K562 (cell line): ENCODE measurements at regions not wholly inside any gene's neighbourhood (a gene's known extent, or its start where the extent isn't known, plus 50 kb on each side); places are given as distances from the start of the nearest gene placed in this dataset.
A peak's percentile ranks its signal among the peaks of the same experiment; 100 is the strongest.
"Not testable (repeated sequence)": the region's sequence is repeated elsewhere in the genome, so short reads cannot be mapped to it uniquely, and the experiment has no call there.

Source experiments
- ATAC-seq: fragments of 200-7000 bp; cut with Tn5 transposase; 3 replicates; pipeline ENCODE4 v1.9.1; 2020; ENCODE audit warnings: moderate library complexity
- BruUV-seq: library from RNA; stranded (reverse); fragments of 400-500 nt; replicated peaks from 2 replicates; lab custom pipeline; 2021; lab: Mats Ljungman, UMichigan
- CTCF ChIA-PET: fragments of 300-600 bp; formaldehyde crosslinking; extraction: SDS; loops from one replicate; lab custom pipeline; 2021; ENCODE audit warnings: low intra/inter-chr PET ratio; lab: Yijun Ruan, JAX
- POLR2A ChIA-PET: fragments of 300-600, 350-650 bp; sonication (Branson Sonifier 250); formaldehyde crosslinking; extraction: SDS; loops from one replicate; lab custom pipeline; 2021; ENCODE audit warnings: antibody characterized with exemption, inconsistent platforms; lab: Yijun Ruan, JAX
- DNase-seq, 4 experiments: peaks; one replicate each; pipeline versions ENCODE4 v3.0.0 to v3.0.0-alpha.2; 2011 to 2018; ENCODE audit warnings: low spot score in 3 of 4, mixed read lengths in 3 of 4; ENCODE audit errors: extremely low read depth in 1 of 4
- FAIRE-seq: peaks from 2 replicates; lab custom pipeline; 2011; peaks lifted over from hg19 to GRCh38; lab: Jason Lieb, UNC
- H2AFZ ChIP-seq: 2 replicates; pipeline ENCODE4 v1.6.0; 2011; ENCODE audit warnings: low read depth, low read length, control low read depth, inconsistent platforms
- H3K27ac ChIP-seq: fragments of 200-600 bp; 3 replicates; pipeline ENCODE4 v1.8.0; 2011; ENCODE audit warnings: low read depth, mild to moderate bottlenecking, control low read depth, inconsistent platforms, low read length, moderate library complexity, mixed read lengths; ENCODE audit errors: extremely low read depth
- H3K27me3 ChIP-seq, 2 experiments: fragments of 300-600 bp in 1 of 2; 2 replicates in 1 of 2; 3 replicates in 1 of 2; pipeline versions ENCODE4 v1.6.0 to v1.8.0; 2011; ENCODE audit warnings: inconsistent platforms in 2 of 2, low read length in 2 of 2, mild to moderate bottlenecking in 1 of 2, mixed read lengths in 1 of 2, moderate library complexity in 1 of 2; ENCODE audit not compliant: control insufficient read depth in 2 of 2, insufficient read depth in 2 of 2
- H3K36me3 ChIP-seq: fragments of 300-600 bp; 3 replicates; pipeline ENCODE4 v1.8.0; 2011; ENCODE audit warnings: mild to moderate bottlenecking, low read length, inconsistent platforms; ENCODE audit not compliant: control insufficient read depth, insufficient read depth
- H3K4me1 ChIP-seq, 2 experiments: fragments of 200-600 bp in 1 of 2; replicated peaks in 1 of 2; 2 replicates in 1 of 2; 3 replicates in 1 of 2; pipeline versions ENCODE4 v1.5.1 to v1.8.0; 2011; ENCODE audit warnings: inconsistent platforms in 2 of 2, low read length in 2 of 2, mild to moderate bottlenecking in 1 of 2, mixed read lengths in 1 of 2, moderate library complexity in 1 of 2; ENCODE audit not compliant: control insufficient read depth in 2 of 2, insufficient read depth in 2 of 2
- H3K4me2 ChIP-seq: 2 replicates; pipeline ENCODE4 v1.6.1; 2011; ENCODE audit warnings: low read length, control low read depth, inconsistent platforms, mixed read lengths; ENCODE audit not compliant: insufficient read depth
- H3K4me3 ChIP-seq: fragments of 200-600 bp; sonication (generic), shearing (Covaris generic); 2 replicates; pipeline ENCODE4 v1.5.1; 2016; ENCODE audit warnings: control low read depth, inconsistent platforms
- H3K79me2 ChIP-seq: fragments of 200-600 bp; 3 replicates; pipeline ENCODE4 v1.8.0; 2011; ENCODE audit warnings: low read length, inconsistent platforms; ENCODE audit not compliant: control insufficient read depth, insufficient read depth
- H3K9ac ChIP-seq, 2 experiments: 2 replicates each; pipeline versions ENCODE4 v1.6.0 to v1.6.1; 2011; ENCODE audit warnings: low read depth in 2 of 2, low read length in 2 of 2, control low read depth in 1 of 2, inconsistent platforms in 1 of 2, mild to moderate bottlenecking in 1 of 2, mixed read lengths in 1 of 2; ENCODE audit not compliant: insufficient read depth in 1 of 2
- H3K9me1 ChIP-seq: one replicate; pipeline ENCODE4 v1.6.0; 2011; ENCODE audit warnings: inconsistent platforms, mild to moderate bottlenecking, low read length, moderate library complexity; ENCODE audit not compliant: control insufficient read depth, insufficient read depth
- H3K9me3 ChIP-seq: replicated peaks from 2 replicates; pipeline ENCODE4 v1.5.1; 2011; ENCODE audit warnings: low read depth, low read length, inconsistent platforms; ENCODE audit not compliant: control insufficient read depth, insufficient read depth
- H4K20me1 ChIP-seq: replicated peaks from 2 replicates; pipeline ENCODE4 v1.6.1; 2011; ENCODE audit warnings: low read length, inconsistent platforms, mixed read lengths; ENCODE audit not compliant: control insufficient read depth, insufficient read depth
- EP400 ChIP-seq: fragments of 450-650 bp; IDR thresholded peaks from 2 replicates; pipeline ENCODE4 v1.6.1; 2017; ENCODE audit warnings: antibody characterized with exemption, mild to moderate bottlenecking, moderate library complexity
- NFRKB ChIP-seq: fragments of 450-650 bp; IDR thresholded peaks from 2 replicates; pipeline ENCODE4 v1.6.1; 2016; ENCODE audit warnings: low read depth
- NRF1 ChIP-seq, 2 experiments: fragments of 450-650 bp; IDR thresholded peaks in 1 of 2; conservative IDR thresholded peaks in 1 of 2; 2 replicates each; pipeline ENCODE4 v1.6.1; 2014; ENCODE audit warnings: mild to moderate bottlenecking in 2 of 2
- POLR2A ChIP-seq: fragments of 450-650 bp; conservative IDR thresholded peaks from 2 replicates; pipeline ENCODE4 v1.6.1; 2016
- POLR2B ChIP-seq: fragments of 450-650 bp; IDR thresholded peaks from 2 replicates; pipeline ENCODE4 v1.6.1; 2018; ENCODE audit warnings: low read depth; ENCODE audit not compliant: partially characterized antibody
- POLR2G ChIP-seq: fragments of 200-400 bp; formaldehyde crosslinking; IDR thresholded peaks from 2 replicates; pipeline ENCODE4 v1.6.1; 2017; ENCODE audit warnings: low read depth, mild to moderate bottlenecking, antibody characterized with exemption, low read length, moderate library complexity
- POLR2H ChIP-seq: IDR thresholded peaks from 2 replicates; pipeline ENCODE4 v1.6.1; 2016; ENCODE audit warnings: missing genetic modification characterization, low read depth, mild to moderate bottlenecking, control low read depth, missing compliant biosample characterization, moderate library complexity
- RBFOX2 ChIP-seq: fragments of 200-400 bp; formaldehyde crosslinking; IDR thresholded peaks from 2 replicates; pipeline ENCODE4 v1.6.1; 2017; ENCODE audit warnings: low read depth, mild to moderate bottlenecking, low read length, moderate library complexity
- SUPT5H ChIP-seq: fragments of 450-650 bp; IDR thresholded peaks from 2 replicates; pipeline ENCODE4 v1.6.1; 2016
- TAF7 ChIP-seq: fragments of 450-650 bp; IDR thresholded peaks from 2 replicates; pipeline ENCODE4 v1.6.1; 2016; ENCODE audit warnings: missing genetic modification characterization, missing compliant biosample characterization
- TAF9B ChIP-seq: fragments of 450-650 bp; IDR thresholded peaks from 2 replicates; pipeline ENCODE4 v1.6.1; 2018; ENCODE audit warnings: mild to moderate bottlenecking; ENCODE audit not compliant: partially characterized antibody
- YY1 ChIP-seq, 3 experiments: IDR thresholded peaks; 2 replicates each; pipeline ENCODE4 v1.6.1; 2011; ENCODE audit warnings: low read length in 2 of 3, mild to moderate bottlenecking in 2 of 3, moderate library complexity in 2 of 3, borderline replicate concordance in 1 of 3, control low read depth in 1 of 3, low read depth in 1 of 3; ENCODE audit not compliant: insufficient read depth in 3 of 3, insufficient replicate concordance in 2 of 3, control insufficient read depth in 1 of 3, insufficient read length in 1 of 3; ENCODE audit errors: extremely low read depth in 1 of 3
- WGBS: fragments of 100-300 bp; shearing (Covaris generic); methylation state at CpG from one replicate; pipeline ENCODE4 v1.1.6; 2016; ENCODE audit warnings: low coverage, mixed read lengths; ENCODE audit not compliant: insufficient coverage; ENCODE audit errors: missing lambda C conversion rate; 5-methylcytosine and 5-hydroxymethylcytosine counted together
- in situ Hi-C: fragments of 300-500 bp; cut with MboI; formaldehyde crosslinking; loops from 4 replicates; pipeline ENCODE4 v1.15.0; 2018; ENCODE audit warnings: inconsistent platforms, mixed read lengths
- intact Hi-C: fragments of 100-400 bp; cut with micrococcal nuclease; formaldehyde crosslinking; loops from 2 replicates; pipeline ENCODE4 v1.14.2; 2022

- H4K20me1 ChIP-seq, BruUV-seq, H3K4me3 ChIP-seq, H3K9ac ChIP-seq, POLR2A ChIA-PET, H2AFZ ChIP-seq, H3K27me3 ChIP-seq, CTCF ChIA-PET, H3K79me2 ChIP-seq, H3K9me1 ChIP-seq, H3K4me1 ChIP-seq, ATAC-seq, FAIRE-seq, H3K27ac ChIP-seq, H3K4me2 ChIP-seq, H3K9me3 ChIP-seq, intact Hi-C loops, in situ Hi-C loops, DNase-seq, H3K36me3 ChIP-seq: not testable (repeated sequence)
- peak; percentile 66 for TF ChIP-seq POLR2G
- TF ChIP-seq RBFOX2 = peak; percentile 59
- WGBS = 0% methylated on average over 1 of the region's 20 CpGs
Observed at GRCh38 chr12:5121784-5122183, 78.1 kb downstream of the KCNA5 start.

DNA sequence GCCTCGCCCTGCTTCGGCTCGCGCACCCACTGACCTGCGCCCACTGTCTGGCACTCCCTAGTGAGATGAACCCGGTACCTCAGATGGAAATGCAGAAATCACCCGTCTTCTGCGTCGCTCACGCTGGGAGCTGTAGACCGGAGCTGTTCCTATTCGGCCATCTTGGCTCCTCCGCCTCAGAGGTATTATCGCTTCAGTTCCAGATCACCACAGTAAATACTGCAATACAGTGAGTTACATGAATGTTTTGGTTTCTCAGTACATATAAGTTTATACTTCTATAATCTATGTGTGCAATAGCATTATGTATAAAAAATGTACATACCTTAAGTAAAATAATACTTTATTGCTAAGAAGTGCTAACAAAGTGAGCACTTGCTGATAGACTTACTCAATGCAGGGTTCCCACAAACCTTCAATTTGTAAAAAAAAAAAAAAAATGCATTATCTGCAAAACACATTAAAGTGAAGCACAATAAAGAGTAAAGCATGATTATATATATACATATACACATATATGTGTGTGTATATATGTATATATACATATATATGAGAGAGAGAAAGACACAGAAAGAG, 78.7 kb downstream of the KCNA5 start:
- H3K36me3 ChIP-seq, FAIRE-seq, H3K27ac ChIP-seq, H3K27me3 ChIP-seq, H3K9me1 ChIP-seq, H3K79me2 ChIP-seq, intact Hi-C loops, POLR2A ChIA-PET, H3K9me3 ChIP-seq, H4K20me1 ChIP-seq, in situ Hi-C loops, CTCF ChIA-PET, H3K4me1 ChIP-seq: not testable (repeated sequence)
- peak; percentile 22; the same call in 1 of the 2 replicates for TF ChIP-seq EP400
- peak; percentile 23 for TF ChIP-seq POLR2B
- TF ChIP-seq NFRKB = peak; percentile 77
- TF ChIP-seq POLR2G = peak; percentile 10; the same call in 1 of the 2 replicates
- peak; percentile 49 for TF ChIP-seq TAF9B
- TF ChIP-seq POLR2H = peak; percentile 46; the same call in 1 of the 2 replicates
- TF ChIP-seq NRF1 (conservative IDR thresholded peaks at IDR 0.05 in 1 of 2, IDR thresholded peaks at IDR 0.05 in 1 of 2) = peak in 1 of 2 experiments; percentile 42; a peak in 2 of 4 replicates
- TF ChIP-seq YY1 (IDR thresholded peaks at IDR 0.05; ENCODE audit: borderline replicate concordance in 1 of 3, control insufficient read depth in 1 of 3, extremely low read depth in 1 of 3, insufficient read depth in 3 of 3, insufficient read length in 1 of 3, insufficient replicate concordance in 2 of 3, low read depth in 1 of 3, low read length in 2 of 3) = peak in 1 of 3 experiments; percentile 78
- TF ChIP-seq SUPT5H = 0 out of 2 replicates have a peak, but pooled peaks have one; percentile 33
- TF ChIP-seq TAF7 (tag) = peak; percentile 56
- 0 out of 2 replicates have a peak, but pooled peaks have one; percentile 17 for TF ChIP-seq RBFOX2
- TF ChIP-seq POLR2A = peak; percentile 61
- DNase-seq (peak in 2 of 4 experiments; percentile 11 to 34), ATAC-seq (peak; percentile 76)
- 0% methylated on average over 2 of the region's 14 CpGs for WGBS
- peak overlapping the region; percentile 14 for H3K4me3 ChIP-seq
- H3K4me2 ChIP-seq = peak overlapping the region; percentile 60
- peak overlapping the region; percentile 76 for H2AFZ ChIP-seq
- BruUV-seq = TSS peak; percentile 53
- H3K9ac ChIP-seq = peak overlapping the region; percentile 42 to 50; a peak in 2 of 4 replicates
